ENCODE measurements at regions not wholly inside any gene's neighbourhood (a gene's known extent, or its start where the extent isn't known, plus 50 kb on each side); places are given as distances from the start of the nearest gene placed in this dataset.

DNA sequence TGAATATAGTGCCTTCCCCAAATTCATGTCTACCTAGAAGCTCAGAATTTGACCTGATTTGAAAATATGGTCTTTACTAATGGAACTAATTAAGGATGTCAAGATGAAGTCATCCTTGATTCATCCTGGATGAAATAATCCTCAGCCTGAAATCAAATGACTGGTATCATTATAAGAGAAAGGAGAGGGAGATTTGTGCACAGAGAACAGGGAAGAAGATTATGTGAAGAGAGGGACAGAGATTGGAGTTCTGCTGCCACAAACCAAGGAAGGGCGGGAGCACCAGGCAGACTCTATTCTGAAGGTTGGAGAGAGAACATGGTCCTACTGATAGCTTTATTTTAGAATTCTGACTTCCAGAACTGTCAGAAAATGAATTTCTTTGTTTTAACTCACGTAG is 680.9 kb upstream of the AADAT start:
- Histone ChIP-seq H3K27me3 (replicated peaks in 1 of 2; ENCODE audit: control insufficient read depth in 2 of 2, extremely low read depth in 1 of 2, insufficient read depth in 2 of 2, low read length in 1 of 2) (no peaks in the 10 kb centered on the region), H3K36me3 (ENCODE audit: control insufficient read depth in 2 of 2, extremely low read depth in 1 of 2, insufficient read depth in 1 of 2, low read length in 1 of 2) (no peaks in the 10 kb centered on the region), H3K27ac (ENCODE audit: low read length) (no peak overlapping the region), H3K9me3 (no peaks in the 10 kb centered on the region), H3K4me3 (ENCODE audit: control insufficient read depth in 1 of 2, extremely low read depth in 1 of 2, low read length in 1 of 2) (no peak overlapping the region), H3K4me1 (ENCODE audit: control insufficient read depth in 1 of 2, extremely low read depth in 1 of 2, insufficient read depth in 2 of 2, low read length in 2 of 2) (no peaks in the 10 kb centered on the region)
- no peak for ATAC-seq (replicated peaks in 1 of 4)
- no peak overlapping the region for H3K27ac Mint-ChIP-seq
- no peak overlapping the region for H3K4me3 Mint-ChIP-seq
- no peaks in the 10 kb centered on the region for H3K27me3 Mint-ChIP-seq
- WGBS (ENCODE audit: insufficient coverage), result no CpG with 5 or more reads among the region's 2 CpGs
- no peaks in the 10 kb centered on the region for H3K4me1 Mint-ChIP-seq
- CTCF ChIA-PET, result no interaction called here
- no peaks in the 10 kb centered on the region for H3K36me3 Mint-ChIP-seq
- POLR2A ChIA-PET, result no interaction called here
- H3K9me3 Mint-ChIP-seq, result peaks cover 4 to 17% (median 7%) of the 10 kb centered on the region in 3 donors
- DNase-seq, result no peak

DNA sequence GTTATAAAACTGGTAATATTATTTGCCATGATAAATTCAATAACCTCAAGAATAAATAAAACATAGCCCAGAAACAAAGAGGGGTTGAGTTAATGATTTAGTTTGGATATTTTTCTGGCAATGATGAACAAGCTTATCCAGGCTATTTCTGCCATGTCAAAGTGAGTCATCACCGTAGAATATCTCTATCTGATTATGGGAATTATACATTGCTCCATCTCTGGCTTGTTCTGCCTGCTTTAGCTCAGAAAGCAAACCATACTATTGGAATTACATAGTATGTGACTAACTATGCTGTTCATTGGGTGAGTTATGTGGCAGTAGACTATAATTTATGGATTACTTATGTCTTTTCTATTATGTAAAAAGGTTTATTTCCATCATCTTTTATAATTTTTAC is 680.1 kb upstream of the AADAT start:
- H3K4me1 Mint-ChIP-seq, result no peaks in the 10 kb centered on the region
- no peak overlapping the region for H3K4me3 Mint-ChIP-seq
- Histone ChIP-seq H3K4me3 (ENCODE audit: control insufficient read depth in 1 of 2, extremely low read depth in 1 of 2, low read length in 1 of 2) (no peak overlapping the region), H3K4me1 (ENCODE audit: control insufficient read depth in 1 of 2, extremely low read depth in 1 of 2, insufficient read depth in 2 of 2, low read length in 2 of 2) (no peaks in the 10 kb centered on the region), H3K27ac (ENCODE audit: low read length) (no peak overlapping the region), H3K36me3 (ENCODE audit: control insufficient read depth in 2 of 2, extremely low read depth in 1 of 2, insufficient read depth in 1 of 2, low read length in 1 of 2) (no peaks in the 10 kb centered on the region), H3K27me3 (replicated peaks in 1 of 2; ENCODE audit: control insufficient read depth in 2 of 2, extremely low read depth in 1 of 2, insufficient read depth in 2 of 2, low read length in 1 of 2) (no peaks in the 10 kb centered on the region), H3K9me3 (no peaks in the 10 kb centered on the region)
- H3K27ac Mint-ChIP-seq, result no peak overlapping the region
- POLR2A ChIA-PET, result no interaction called here
- CTCF ChIA-PET, result no interaction called here
- peaks cover 4 to 17% (median 7%) of the 10 kb centered on the region in 3 donors for H3K9me3 Mint-ChIP-seq
- no peaks in the 10 kb centered on the region for H3K36me3 Mint-ChIP-seq
- DNase-seq (no peak), ATAC-seq (replicated peaks in 1 of 4) (no peak)
- no CpG with 5 or more reads among the region's 1 CpG for WGBS (ENCODE audit: insufficient coverage)
- no peaks in the 10 kb centered on the region for H3K27me3 Mint-ChIP-seq

DNA sequence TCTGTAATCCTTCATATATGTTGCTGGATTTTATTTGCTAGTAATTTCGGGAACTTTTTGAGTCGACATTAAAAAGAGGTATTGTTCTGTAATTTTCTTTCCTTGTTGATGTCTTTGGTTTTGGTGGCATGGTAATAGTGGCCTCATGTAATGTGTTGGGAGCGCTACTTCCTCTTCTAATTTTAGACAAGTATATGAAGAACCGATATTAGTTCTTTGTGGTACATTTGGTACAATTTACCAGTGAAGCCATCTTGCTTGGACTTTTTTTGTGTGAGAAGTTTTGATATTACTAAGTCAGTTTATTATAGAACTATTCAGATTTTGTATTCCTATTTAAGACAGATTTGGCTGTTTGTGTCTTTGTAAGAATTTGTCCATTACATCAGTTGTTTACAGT is 669.2 kb upstream of the AADAT start:
- Histone ChIP-seq H3K27me3 (replicated peaks in 1 of 2; ENCODE audit: control insufficient read depth in 2 of 2, extremely low read depth in 1 of 2, insufficient read depth in 2 of 2, low read length in 1 of 2) (no peaks in the 10 kb centered on the region), H3K36me3 (ENCODE audit: control insufficient read depth in 2 of 2, extremely low read depth in 1 of 2, insufficient read depth in 1 of 2, low read length in 1 of 2) (no peaks in the 10 kb centered on the region), H3K9me3 (no peaks in the 10 kb centered on the region), H3K4me3 (ENCODE audit: control insufficient read depth in 1 of 2, extremely low read depth in 1 of 2, low read length in 1 of 2) (no peak overlapping the region), H3K4me1 (ENCODE audit: control insufficient read depth in 1 of 2, extremely low read depth in 1 of 2, insufficient read depth in 2 of 2, low read length in 2 of 2) (no peaks in the 10 kb centered on the region), H3K27ac (ENCODE audit: low read length) (no peak overlapping the region)
- no peak for ATAC-seq (replicated peaks in 1 of 4)
- CTCF ChIA-PET, result no interaction called here
- WGBS (ENCODE audit: insufficient coverage), result 80% methylated on average over 1 of the region's 4 CpGs
- H3K36me3 Mint-ChIP-seq, result no peaks in the 10 kb centered on the region
- no peaks in the 10 kb centered on the region for H3K27me3 Mint-ChIP-seq
- H3K27ac Mint-ChIP-seq, result no peak overlapping the region
- POLR2A ChIA-PET, result no interaction called here
- no peak for DNase-seq
- H3K4me1 Mint-ChIP-seq, result no peaks in the 10 kb centered on the region
- peaks cover 0 to 32% (median 17%) of the 10 kb centered on the region in 3 donors for H3K9me3 Mint-ChIP-seq
- no peak overlapping the region for H3K4me3 Mint-ChIP-seq

DNA sequence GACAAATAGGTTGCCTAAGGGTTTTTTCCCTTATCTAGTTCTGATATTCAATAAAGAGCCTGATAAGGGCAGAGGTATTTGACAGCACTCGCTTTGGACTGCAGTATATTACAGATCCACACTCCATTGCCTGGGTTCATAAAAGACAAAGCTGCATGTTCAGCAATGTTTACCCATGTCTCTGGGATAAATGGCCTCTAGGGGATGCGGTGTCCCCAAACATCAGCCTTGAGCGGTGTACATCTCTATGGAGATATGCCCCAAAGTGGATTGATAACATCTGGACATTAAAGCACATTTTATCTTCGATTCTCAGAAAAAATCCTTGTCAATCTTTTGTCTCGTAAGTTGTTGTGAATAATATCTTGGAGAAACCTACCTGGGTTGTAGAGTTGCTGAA is 660.8 kb upstream of the AADAT start:
- ATAC-seq (replicated peaks in 1 of 4) (no peak), DNase-seq (no peak)
- Histone ChIP-seq H3K9me3 (no peaks in the 10 kb centered on the region), H3K27ac (ENCODE audit: low read length) (no peak overlapping the region), H3K4me3 (ENCODE audit: control insufficient read depth in 1 of 2, extremely low read depth in 1 of 2, low read length in 1 of 2) (no peak overlapping the region), H3K36me3 (ENCODE audit: control insufficient read depth in 2 of 2, extremely low read depth in 1 of 2, insufficient read depth in 1 of 2, low read length in 1 of 2) (no peaks in the 10 kb centered on the region), H3K27me3 (replicated peaks in 1 of 2; ENCODE audit: control insufficient read depth in 2 of 2, extremely low read depth in 1 of 2, insufficient read depth in 2 of 2, low read length in 1 of 2) (no peaks in the 10 kb centered on the region), H3K4me1 (ENCODE audit: control insufficient read depth in 1 of 2, extremely low read depth in 1 of 2, insufficient read depth in 2 of 2, low read length in 2 of 2) (no peaks in the 10 kb centered on the region)
- H3K4me1 Mint-ChIP-seq, result no peaks in the 10 kb centered on the region
- CTCF ChIA-PET, result no interaction called here
- H3K36me3 Mint-ChIP-seq, result no peaks in the 10 kb centered on the region
- no peaks in the 10 kb centered on the region for H3K27me3 Mint-ChIP-seq
- WGBS (ENCODE audit: insufficient coverage), result 100% methylated on average over 1 of the region's 5 CpGs
- peaks cover 5 to 11% (median 8%) of the 10 kb centered on the region in 3 donors for H3K9me3 Mint-ChIP-seq
- POLR2A ChIA-PET, result no interaction called here
- no peak overlapping the region for H3K27ac Mint-ChIP-seq
- no peak overlapping the region for H3K4me3 Mint-ChIP-seq

DNA sequence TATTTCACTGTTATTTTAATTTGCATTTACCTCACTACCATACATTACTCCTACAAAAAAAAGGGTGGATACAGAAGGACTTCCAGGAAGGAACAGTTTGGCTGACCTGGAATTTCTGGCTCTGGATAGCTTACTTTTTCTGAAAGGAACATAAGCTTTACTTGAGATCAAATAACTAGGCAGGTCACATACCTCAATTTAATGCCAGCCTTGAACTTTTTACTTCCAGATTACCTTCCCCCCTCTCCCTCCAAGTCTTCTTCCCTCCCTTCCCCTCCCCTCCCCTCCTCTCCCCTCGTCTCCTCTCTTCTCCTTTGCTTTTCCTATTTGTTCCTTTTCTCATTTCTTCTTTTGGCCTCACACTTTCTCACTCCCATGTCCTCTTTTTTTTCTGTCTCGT is 659.2 kb upstream of the AADAT start:
- H3K27me3 Mint-ChIP-seq, result no peaks in the 10 kb centered on the region
- H3K9me3 ChIP-seq, result no peaks in the 10 kb centered on the region

DNA sequence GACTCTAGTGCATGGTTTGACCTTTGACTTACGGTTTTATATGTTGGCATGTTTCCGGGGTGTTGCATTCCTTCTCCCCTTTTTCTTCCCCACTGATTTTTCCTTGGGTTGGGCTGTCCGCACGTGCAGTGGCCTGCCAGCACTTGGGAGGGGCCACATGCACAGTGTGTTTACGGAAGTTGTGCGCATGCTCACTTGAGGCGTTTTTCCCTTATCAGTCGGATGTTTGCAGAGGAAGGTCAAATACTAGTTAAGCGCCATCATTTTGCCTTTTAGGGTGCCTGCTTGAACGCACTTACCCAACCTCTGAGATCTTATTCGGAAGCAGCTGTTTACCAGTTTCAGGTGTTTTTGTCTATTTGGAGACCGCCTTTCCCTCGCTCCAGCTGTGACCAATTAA is 653.9 kb upstream of the AADAT start:
- DNase-seq, result no peak
- H3K4me1 ChIP-seq (ENCODE audit: control insufficient read depth in 1 of 2, extremely low read depth in 1 of 2, insufficient read depth in 2 of 2, low read length in 2 of 2), result no peaks in the 10 kb centered on the region
- no peaks in the 10 kb centered on the region for H3K27me3 ChIP-seq (replicated peaks in 1 of 2; ENCODE audit: control insufficient read depth in 2 of 2, extremely low read depth in 1 of 2, insufficient read depth in 2 of 2, low read length in 1 of 2)
- no peaks in the 10 kb centered on the region for H3K36me3 ChIP-seq (ENCODE audit: control insufficient read depth in 2 of 2, extremely low read depth in 1 of 2, insufficient read depth in 1 of 2, low read length in 1 of 2)
- no peak for ATAC-seq (replicated peaks in 1 of 4)
- H3K27ac ChIP-seq (ENCODE audit: low read length), result no peak overlapping the region
- 95% methylated on average over 12 of the region's 13 CpGs for WGBS (ENCODE audit: insufficient coverage)
- no peak overlapping the region for H3K4me3 ChIP-seq (ENCODE audit: control insufficient read depth in 1 of 2, extremely low read depth in 1 of 2, low read length in 1 of 2)
- Mint-ChIP-seq H3K9me3 (peaks cover 0 to 12% (median 3%) of the 10 kb centered on the region in 3 donors), H3K36me3 (no peaks in the 10 kb centered on the region), H3K4me1 (no peaks in the 10 kb centered on the region), H3K4me3 (no peak overlapping the region), H3K27me3 (no peaks in the 10 kb centered on the region), H3K27ac (no peak overlapping the region)
- ChIA-PET CTCF (no interaction called here), POLR2A (no interaction called here)
- H3K9me3 ChIP-seq, result no peaks in the 10 kb centered on the region

More for the DNA sequence above, 659.2 kb upstream of the AADAT start:
- no peaks in the 10 kb centered on the region for H3K36me3 ChIP-seq (ENCODE audit: control insufficient read depth in 2 of 2, extremely low read depth in 1 of 2, insufficient read depth in 1 of 2, low read length in 1 of 2)
- H3K27ac Mint-ChIP-seq, result no peak overlapping the region
- no peaks in the 10 kb centered on the region for H3K36me3 Mint-ChIP-seq
- ChIA-PET CTCF (no interaction called here), POLR2A (no interaction called here)
- ATAC-seq (replicated peaks in 1 of 4) (no peak), DNase-seq (no peak)
- no peaks in the 10 kb centered on the region for H3K4me1 Mint-ChIP-seq
- H3K27me3 ChIP-seq (replicated peaks in 1 of 2; ENCODE audit: control insufficient read depth in 2 of 2, extremely low read depth in 1 of 2, insufficient read depth in 2 of 2, low read length in 1 of 2), result no peaks in the 10 kb centered on the region
- WGBS (ENCODE audit: insufficient coverage), result 50% methylated on average over 1 of the region's 2 CpGs
- no peak overlapping the region for H3K27ac ChIP-seq (ENCODE audit: low read length)
- peaks cover 4 to 8% (median 5%) of the 10 kb centered on the region in 3 donors for H3K9me3 Mint-ChIP-seq
- no peak overlapping the region for H3K4me3 Mint-ChIP-seq
- H3K4me3 ChIP-seq (ENCODE audit: control insufficient read depth in 1 of 2, extremely low read depth in 1 of 2, low read length in 1 of 2), result no peak overlapping the region
- no peaks in the 10 kb centered on the region for H3K4me1 ChIP-seq (ENCODE audit: control insufficient read depth in 1 of 2, extremely low read depth in 1 of 2, insufficient read depth in 2 of 2, low read length in 2 of 2)

DNA sequence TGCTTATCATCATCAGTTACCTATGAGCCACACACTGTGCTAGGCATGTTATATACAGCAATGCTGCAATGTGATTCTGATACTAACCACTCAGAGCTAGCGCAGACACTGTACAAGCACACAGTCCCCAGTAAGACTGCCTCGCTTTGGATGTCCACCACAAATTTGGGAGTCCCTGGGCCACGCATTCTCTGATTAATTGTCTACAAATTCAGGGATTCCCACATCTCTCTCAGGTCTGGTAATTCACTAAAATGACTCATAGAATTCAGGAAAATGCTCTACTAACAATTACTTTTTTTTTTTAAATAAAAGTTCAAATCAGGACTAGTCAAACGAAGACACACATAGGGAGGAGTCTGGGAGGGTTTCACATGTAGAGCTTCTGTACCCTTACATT is 652.1 kb upstream of the AADAT start:
- H3K27ac Mint-ChIP-seq, result no peak overlapping the region
- H3K36me3 ChIP-seq (ENCODE audit: control insufficient read depth in 2 of 2, extremely low read depth in 1 of 2, insufficient read depth in 1 of 2, low read length in 1 of 2), result no peaks in the 10 kb centered on the region
- H3K36me3 Mint-ChIP-seq, result no peaks in the 10 kb centered on the region
- no peaks in the 10 kb centered on the region for H3K27me3 ChIP-seq (replicated peaks in 1 of 2; ENCODE audit: control insufficient read depth in 2 of 2, extremely low read depth in 1 of 2, insufficient read depth in 2 of 2, low read length in 1 of 2)
- ChIA-PET CTCF (no interaction called here), POLR2A (no interaction called here)
- H3K9me3 ChIP-seq, result no peaks in the 10 kb centered on the region
- DNase-seq, result no peak
- H3K27ac ChIP-seq (ENCODE audit: low read length), result no peak overlapping the region
- 84% methylated on average over 3 of the region's 4 CpGs for WGBS (ENCODE audit: insufficient coverage)
- H3K27me3 Mint-ChIP-seq, result no peaks in the 10 kb centered on the region
- no peak for ATAC-seq (replicated peaks in 1 of 4)
- peaks cover 3 to 12% (median 4%) of the 10 kb centered on the region in 3 donors for H3K9me3 Mint-ChIP-seq
- no peak overlapping the region for H3K4me3 Mint-ChIP-seq
- H3K4me1 ChIP-seq (ENCODE audit: control insufficient read depth in 1 of 2, extremely low read depth in 1 of 2, insufficient read depth in 2 of 2, low read length in 2 of 2), result no peaks in the 10 kb centered on the region
- no peak overlapping the region for H3K4me3 ChIP-seq (ENCODE audit: control insufficient read depth in 1 of 2, extremely low read depth in 1 of 2, low read length in 1 of 2)
- no peaks in the 10 kb centered on the region for H3K4me1 Mint-ChIP-seq

All from T-cell (primary cell).